DMS 273 treated with DMSO at 0.1 percent for 48 hours (cell line): ENCODE measurements at regions not wholly inside any gene's neighbourhood (a gene's known extent, or its start where the extent isn't known, plus 50 kb on each side); places are given as distances from the start of the nearest gene placed in this dataset.

Experiments
- DNase-seq: peaks from one replicate; lab custom pipeline; 2025; lab: John Stamatoyannopoulos, UW

DNA sequence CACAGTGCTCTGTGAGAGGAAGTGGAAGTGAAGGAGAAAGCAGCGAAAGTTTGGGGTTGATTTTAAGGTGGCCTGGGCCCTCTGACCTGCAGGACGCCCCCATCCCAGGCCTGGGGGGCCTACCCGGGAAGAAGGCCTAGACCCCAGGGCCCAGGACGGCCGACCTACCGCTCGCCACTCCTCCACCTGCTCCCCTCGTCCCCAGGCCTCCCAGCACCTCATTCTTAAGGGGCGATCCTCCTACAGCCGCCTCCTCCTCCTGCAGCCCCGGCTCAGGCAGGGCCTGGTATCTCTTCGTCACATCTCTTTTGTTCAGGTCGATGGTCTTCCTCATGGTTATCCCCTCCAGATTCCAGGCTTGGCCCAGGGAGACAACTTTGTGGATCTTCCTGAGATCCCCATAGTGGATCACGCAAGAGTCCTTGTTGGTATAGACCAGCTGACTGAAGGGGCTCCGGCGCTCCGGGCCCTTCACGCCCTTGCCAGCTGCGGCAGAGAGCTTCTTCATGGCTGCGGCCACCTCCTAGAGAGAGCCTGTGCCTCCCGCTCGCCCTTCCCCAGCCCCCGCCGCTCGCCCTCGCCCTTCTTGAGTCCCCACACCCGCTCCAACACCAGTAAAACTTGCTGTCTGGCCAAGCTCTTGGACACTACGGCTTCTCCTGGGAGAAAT is 117.5 kb downstream of the OR13A1 start:
- DNase-seq: no peak

DNA sequence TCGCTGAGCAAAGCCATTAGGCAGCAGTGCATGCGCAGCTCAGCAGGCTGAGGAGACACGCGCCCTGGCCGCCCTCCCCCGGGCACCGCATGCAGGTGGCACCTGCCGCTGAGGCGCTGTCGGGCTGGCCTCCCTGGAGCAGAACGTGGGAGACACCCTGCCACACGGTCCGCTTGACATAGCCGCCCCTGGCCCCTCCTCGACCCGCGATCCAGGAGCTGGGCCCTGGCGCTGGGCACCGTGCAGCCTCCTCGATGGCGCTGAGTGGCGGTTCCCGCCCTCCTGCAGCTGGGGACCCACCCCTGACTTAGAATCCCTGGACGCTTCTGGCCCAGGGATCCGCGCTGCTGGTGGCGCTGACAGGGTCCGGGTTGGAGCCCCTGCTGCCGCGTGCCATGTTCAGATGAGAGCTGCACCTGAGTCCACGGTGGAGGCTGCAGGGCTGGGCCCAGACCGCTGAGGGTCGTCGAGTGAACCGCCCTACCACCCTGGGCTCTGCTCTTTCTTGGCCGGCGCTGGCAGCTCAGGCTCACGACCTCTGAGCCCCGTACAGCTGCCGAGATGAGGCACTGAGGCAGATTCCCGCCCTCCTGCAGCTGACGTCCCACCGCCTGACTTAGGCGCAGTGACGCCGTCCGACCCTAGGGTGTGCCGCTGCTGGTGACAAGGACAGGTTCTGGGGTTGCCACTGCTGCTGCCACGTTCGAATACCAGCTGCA is 116.8 kb downstream of the OR13A1 start:
- DNase-seq: no peak

DNA sequence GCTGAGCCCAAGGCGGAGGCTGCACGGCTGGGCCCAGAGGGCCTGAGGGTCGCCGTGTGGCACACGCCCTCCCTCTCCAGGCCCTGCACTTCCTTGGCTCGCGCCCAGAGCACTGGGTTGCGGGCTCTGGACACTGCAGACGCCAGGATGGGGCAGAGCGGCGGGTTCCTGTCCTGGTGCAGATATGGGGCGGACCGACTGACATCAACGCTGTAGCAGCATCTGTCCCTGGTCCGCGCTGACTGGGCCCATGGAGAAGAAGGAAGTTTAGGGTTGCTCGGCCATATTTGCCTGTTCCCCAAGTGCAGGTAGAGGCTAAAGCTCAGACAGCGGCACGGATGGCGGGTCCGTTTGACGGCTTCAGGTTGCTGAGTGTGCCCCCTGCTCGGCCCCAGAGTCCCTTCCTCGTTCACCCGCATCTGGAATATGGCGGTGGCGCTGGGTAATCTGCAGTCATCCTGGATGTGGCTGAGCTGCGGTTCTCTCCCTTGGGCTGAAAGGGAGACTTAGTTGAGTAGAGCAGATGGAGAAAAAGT is 116.1 kb downstream of the OR13A1 start:
- DNase-seq: no peak

DNA sequence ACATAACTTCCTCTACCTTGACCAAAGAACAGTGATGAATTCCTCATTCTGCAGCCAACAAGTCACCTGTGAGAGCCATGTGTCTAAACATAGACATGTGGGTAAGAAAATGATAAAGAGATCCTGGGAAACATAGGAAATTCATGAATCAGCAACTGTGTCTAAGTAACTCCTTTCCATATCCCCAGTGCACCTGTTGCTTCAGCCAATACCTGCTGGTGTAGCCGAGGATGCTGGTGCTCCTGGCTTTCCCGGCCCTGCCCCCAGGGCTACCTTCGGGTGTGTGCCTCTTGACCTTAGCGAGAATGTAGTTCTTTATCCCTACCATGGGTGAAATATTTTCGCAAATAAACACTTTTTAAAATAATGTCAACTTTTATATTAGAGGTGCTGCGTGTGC is 114.1 kb downstream of the OR13A1 start:
- no peak for DNase-seq

DNA sequence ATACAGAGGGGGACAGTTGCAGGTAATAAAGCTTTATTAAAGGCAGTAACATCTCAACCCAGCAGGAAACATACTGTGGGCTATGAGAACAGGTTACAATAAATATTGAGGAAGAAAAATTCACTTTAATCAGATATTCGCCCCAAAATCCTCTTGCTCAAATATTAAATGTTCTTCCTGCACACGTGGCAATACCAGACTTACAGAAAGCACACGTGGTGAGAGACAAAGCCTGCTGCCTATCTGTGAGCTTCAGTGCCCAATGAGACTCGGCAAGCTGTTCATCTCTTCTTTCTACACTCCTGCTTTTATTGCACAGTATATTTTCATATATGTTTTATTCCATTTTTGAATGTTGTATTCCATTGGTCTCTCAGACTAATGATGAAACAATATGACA is 113.2 kb downstream of the OR13A1 start:
- no peak for DNase-seq

DNA sequence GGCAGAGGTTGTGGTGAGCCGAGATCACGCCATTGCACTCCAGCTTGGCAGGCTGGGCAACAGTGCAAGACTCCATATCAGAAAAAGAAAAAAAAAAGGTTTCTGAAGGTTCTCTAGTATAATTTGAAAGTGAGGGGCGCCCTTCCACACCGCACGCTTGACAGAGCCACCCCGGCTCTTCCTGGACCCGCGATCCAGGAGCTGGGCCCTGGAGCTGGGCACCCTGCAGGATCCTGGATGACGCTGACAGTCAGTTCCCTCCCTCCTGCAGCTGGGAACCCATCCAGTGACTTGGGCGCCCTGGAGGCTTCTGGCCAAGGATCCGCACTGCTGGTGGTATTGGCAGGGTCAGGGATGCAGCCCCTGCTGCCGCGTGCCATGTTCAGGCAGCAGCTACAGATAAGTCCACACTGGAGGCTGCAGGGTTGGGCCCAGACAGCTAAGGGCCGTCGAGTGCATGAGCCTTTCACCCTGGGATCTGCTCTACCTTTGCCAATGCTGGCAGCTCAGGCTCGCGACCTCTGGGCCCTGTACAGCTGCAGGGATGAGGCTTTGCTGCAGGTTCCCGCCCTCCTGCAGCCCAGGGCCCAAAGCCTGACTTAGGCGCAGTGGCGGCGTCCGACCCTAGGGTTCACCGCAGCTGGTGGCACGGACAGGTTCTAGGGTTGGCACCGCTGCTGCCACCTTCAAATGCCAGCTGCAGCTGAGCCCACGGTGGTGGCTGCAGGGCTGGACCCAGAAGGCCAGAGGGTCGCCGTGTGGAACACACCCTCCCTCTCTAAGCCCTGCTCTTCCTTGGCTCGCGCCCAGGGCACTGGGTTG is 110.2 kb downstream of the OR13A1 start:
- DNase-seq: no peak

DNA sequence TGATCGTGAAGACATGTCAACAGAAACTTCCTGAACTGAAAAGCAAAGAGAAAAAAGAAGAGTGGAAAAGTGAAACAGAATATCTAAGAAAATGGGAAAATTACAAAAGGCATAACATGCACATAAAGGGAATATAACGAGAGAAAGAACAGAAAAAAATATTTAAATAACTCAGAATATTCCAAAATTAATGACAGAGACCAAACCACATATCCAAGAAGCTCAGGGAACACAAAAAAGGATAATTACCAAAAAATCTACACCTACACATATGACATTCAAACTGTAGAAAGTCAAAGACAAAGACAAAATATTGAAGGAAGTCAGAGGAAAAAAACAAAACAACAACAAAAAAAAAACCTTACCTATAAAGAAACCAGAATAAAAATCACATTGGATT is 105.5 kb downstream of the OR13A1 start:
- no peak for DNase-seq

DNA sequence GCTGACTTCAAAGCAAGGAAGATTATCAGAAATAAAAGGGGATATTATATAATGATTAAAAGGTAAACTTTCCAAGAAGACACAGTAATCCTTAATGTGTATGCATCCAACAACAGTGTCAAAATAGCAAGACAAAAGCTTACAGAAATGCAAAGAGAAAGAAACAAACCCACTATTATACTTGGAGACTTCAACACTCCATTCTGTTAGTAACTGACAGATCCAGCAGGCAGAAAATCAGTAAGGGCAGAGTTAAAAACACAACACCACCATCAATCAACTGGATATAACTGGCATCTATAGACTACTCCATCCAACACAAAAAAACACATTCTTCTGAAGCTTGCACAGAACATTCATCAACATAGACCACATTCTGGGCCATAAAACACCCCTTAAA is 103.8 kb downstream of the OR13A1 start:
- no peak for DNase-seq

DNA sequence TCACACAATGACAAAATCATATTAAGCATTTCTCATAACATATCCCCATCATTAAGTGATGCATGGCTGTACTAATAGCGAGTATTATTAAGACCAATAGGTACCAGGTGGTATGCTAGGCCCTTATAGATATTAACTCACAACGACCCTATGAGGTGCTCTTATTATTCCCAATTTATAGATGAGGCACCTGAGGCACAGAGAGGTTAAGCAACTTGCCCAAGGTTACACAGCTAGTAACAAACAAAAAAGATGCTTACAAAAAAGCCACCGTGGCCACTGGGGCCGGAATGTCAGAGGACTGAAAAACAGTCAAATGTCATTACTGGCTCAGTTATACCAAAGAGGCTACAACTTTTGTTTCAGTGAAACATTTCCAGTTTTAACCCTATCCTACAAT is 96.0 kb downstream of the OR13A1 start:
- DNase-seq: no peak

DNA sequence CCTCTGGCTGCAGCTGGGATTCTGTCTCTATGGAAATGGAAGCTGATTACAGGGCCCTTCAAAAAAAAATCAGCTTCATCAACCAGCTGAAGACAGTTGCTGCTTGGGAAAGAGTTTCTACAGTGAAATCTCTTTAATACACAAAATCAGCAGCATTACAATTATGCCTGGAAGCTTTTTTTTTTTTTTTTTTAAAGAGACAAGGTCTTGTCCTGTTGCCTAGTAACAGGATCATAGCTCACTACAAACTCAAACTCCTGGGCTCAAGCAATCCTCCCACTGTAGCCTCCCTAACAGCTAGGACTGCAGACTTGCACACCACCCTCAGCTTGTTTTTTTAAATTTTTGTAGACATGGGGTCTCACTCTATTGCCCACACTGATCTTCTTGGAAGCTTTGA is 94.5 kb downstream of the OR13A1 start:
- DNase-seq: no peak

DNA sequence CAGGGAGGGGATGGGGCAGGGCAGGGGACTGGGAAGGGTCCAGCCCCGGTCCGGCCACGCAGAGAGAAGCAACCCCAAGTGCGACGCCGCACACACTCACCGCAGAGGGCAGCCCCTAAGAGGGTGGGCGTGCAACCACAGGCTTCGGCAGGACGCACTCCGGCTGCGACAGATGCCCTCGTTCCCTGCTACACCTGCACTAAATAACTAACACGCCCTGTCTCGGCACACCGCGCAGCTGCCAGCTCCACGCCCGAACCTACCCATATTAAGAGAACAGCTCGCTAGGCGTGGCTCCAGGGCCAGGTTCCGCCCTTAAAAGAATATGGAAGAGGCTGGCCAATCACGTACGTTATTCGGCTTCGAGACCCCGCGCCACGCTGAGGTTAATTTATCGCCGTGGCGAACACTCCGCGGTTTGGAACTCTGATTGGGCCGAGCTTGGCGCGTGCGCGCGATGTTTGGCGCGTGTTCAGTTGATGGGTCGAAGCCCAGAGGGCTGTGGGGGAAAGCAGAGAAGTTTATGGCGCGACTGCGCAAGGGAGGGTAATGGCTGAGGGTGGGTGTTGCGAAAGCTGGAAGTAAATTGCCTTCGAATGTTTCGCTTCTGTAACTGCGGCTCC is 91.1 kb downstream of the OR13A1 start:
- DNase-seq: no peak

DNA sequence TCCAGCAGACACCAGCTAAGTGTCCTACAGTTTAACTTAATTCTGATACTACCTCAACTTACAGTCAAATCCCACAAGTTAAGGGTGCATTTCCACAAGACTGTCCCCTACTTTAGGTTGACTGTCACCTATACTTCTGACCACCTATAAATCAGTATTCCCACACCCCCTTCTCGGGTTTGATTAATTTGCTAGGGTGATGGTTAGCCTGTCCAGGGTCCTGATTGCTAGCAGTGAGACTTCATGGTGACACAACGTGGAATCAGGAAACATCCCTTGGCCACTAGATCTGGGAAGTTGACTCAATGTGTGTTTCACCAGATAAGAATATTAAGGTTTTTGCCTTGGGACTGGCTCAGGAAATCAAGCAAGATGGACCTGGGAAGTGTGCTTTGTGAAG is 88.4 kb downstream of the OR13A1 start:
- DNase-seq: no peak

DNA sequence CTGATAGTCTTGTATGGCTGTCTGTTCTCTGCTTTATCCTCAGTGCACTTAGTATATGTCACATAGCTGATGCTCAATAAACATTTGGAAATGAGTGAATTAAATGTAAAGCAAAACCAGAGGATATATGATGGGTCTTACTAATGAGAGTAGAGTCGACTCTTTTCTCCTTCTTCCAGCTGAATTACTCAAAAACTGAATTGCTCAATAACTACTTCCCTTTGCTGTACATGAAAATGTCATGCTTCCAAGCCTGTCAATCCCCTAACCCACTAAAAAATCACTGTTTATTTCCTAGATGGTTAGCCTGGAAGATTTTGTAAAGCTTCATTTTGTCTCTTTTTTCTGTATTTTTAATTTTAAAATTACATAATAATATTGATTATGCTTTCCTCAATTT is 88.0 kb downstream of the OR13A1 start:
- no peak for DNase-seq

DNA sequence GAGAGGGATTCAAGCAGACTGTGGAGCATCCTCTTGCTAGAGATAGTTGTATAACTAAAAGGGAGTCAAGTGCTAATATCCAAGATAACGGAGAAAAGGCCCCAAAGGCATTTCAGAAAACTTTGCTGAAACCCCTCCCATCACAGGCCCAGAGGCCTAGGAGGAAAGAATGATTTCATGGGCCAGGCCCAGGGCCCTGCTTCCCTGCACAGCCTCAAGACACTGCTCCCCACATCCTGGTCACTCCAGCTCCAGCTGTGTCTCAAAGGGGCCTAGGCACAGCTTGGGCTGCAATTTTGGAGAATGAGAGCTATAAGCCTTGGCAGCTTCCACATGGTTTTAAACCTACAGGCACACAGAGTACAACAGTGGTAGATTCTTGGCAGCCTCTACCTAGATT is 85.6 kb downstream of the OR13A1 start:
- no peak for DNase-seq

DNA sequence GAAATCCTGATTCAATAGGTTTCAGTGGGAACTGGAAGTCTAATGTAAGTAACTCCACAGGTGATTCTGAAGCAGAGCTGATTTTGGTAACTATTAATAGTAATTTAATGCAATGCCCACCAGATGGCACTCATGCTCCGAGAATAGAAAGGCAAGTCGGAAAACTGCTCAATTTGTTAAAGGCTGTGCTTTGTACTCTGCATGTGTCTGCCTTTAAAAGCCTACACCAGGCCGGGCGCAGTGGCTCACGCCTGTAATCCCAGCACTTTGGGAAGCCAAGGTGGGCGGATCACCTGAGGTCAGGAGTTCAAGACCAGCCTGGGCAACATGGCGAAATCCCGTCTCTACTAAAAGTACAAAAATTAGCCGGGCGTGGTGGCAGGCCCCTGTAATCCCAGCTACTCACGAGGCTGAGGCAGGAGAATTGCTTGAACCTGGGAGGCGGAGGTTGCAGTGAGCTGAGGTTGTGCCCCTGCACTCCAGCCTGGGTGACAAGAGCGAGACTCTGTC is 80.1 kb downstream of the OR13A1 start:
- peak; percentile 20 for DNase-seq

DNA sequence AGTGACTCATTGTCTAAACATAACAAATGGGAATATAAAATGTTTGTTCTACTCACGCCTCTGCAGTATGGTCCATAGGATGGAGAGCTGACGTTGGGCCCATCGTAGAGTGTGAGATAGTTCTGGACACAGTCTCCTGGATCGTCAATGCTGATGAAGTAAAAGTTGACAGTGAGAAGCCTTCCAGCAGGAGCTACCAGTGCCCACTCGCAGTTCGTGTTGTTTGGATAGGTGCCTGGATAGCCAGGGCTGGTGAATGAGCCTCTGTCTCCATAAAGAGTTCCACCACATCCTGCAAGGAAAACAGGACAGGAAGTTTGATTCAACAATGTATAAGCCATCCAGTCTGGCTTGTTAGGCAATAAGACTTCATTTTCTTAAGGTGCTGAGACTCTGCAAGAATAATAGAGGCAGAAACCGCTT is 79.6 kb downstream of the OR13A1 start:
- DNase-seq: no peak

DNA sequence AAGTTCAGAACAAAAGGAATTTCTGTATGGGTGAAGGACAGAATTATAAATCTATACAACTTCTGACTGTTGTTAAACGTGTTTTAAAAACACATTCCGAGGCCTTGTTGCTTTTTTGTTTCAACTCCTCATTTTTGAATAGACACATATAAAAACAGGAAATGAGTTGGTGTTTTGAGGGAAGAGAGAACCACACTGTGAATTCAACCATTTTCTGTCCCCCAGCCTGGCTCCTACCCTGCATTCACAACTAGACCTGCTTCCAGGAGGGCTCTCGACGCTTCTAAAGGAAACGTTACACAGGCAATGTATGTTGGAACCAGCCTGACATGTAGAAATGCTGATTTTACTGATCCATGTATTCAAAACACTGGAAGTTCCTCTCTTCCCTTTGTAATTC is 76.5 kb downstream of the OR13A1 start:
- no peak for DNase-seq

DNA sequence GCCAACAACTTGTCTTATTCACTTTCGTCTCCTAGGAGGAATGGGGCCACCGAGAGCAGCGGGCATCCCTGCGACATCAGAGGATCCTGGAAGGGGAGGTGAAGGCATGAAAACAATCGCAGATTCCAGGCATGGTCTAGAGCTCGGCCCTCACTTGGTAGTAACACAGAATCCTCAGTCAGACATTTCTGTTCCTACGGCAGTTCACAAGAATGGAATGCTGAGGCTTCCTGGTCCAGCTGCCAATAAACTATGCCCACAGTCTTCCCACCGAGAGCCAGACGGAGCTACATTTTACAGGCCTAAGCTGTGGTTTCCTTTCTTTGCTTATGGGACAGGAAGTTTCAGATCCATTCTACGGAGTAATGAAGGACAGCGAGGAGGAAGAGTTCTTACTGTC is 75.8 kb downstream of the OR13A1 start:
- no peak for DNase-seq

DNA sequence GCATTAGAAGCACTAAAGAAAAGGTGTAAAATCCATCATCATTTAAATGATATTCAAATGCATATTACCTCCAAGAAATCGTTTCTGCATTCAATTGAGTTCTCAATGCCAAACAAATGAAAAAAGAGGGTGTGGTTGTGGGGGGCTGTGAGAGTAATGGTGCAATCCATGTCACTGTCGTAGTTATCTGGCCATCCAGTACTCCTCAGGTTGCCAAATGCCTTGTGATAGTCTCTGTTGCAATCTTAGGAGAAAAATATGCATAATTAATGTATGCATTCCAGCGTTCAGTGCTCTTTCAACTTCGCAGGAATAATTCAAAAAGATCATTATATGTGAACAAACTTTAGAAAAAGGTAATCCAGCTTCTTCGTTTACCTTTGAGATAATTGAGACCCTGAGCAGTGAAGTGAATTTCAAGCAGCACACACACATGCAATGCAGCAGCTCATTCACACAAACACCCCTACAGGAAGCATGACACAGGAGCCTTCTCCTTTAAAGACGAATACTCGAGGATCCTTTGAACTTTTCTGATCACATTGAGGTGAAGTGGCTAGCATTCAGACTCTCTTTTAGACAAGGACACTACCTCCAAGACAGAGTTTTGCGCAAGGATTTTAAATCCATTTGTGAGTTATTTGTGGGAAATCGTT is 73.4 kb downstream of the OR13A1 start:
- no peak for DNase-seq

DNA sequence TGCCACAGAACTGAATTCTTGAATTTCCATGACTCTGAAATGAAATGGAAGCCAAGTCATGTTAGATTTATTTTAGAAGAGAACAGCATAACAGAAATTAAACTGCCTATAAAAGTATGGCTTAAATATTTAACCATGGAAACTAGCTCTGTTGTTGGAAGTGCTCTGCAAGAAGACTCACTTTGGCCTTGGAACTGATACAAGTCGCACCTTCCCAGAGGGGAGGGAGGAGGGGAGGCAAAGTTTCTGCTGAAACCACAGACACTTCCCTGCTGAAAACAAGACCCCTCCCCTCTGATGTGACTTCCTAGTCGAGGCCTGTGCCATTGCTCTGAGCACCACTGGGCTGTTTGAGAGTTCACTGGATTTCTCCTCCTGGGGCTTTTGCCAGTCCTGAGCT is 72.1 kb downstream of the OR13A1 start:
- no peak for DNase-seq

DNA sequence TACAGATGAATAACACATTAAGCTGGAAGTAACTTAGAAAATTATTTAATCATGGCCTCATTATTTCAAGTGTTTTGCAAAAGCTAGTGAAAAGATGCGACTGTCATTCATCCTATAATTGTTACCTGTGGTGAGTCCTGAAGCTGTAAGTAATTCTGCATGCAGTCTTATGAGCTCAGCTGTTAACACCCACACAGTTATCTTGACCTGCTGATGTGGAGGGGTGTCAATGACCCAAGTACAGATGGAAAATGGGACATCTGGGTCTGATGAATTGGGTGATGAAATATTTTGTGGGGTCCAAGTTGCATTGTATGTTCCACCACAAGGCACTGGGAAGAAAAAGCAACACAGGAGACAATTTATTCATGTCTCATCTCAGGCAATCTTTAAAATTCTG is 68.9 kb downstream of the OR13A1 start:
- no peak for DNase-seq
